ENCODE measurements at regions not wholly inside any gene's neighbourhood (a gene's known extent, or its start where the extent isn't known, plus 50 kb on each side); places are given as distances from the start of the nearest gene placed in this dataset.

DNA sequence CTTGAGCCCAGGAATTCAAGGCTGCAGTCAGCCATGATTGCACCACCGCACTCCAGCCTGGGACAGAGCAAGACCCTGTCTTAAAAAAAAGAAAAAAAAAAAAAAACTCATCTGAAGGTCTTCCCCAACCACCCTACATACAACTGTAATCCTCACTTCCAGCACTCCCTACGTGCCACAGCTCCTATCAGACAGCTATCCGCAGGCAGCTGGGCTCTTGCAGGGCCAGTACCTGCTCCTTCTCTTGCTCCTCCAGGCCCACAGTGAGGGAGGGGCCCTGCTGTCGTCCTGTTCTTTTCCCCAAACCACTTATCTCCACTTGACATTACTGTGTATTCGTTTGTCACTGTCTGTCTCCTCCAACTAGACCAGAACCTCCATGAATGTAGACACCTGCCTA is 156.1 kb upstream of the NECTIN1 start:
- Histone ChIP-seq H3K4me3 (no peak overlapping the region), H4K20me1 (ENCODE audit: insufficient read depth) (no peaks in the 10 kb centered on the region), H2AFZ (no peak overlapping the region), H3K4me1 (replicated peaks; ENCODE audit: insufficient read depth) (no peaks in the 10 kb centered on the region), H3K9me2 (ENCODE audit: insufficient read depth) (no peaks in the 10 kb centered on the region), H3K27ac (no peak overlapping the region), H3K36me3 (ENCODE audit: low read depth) (no peaks in the 10 kb centered on the region), H3K79me2 (ENCODE audit: low read depth) (no peaks in the 10 kb centered on the region), H3K4me2 (no peak overlapping the region), H3K9me3 (ENCODE audit: insufficient read depth, low read depth) (no peaks in the 10 kb centered on the region), H3K27me3 (ENCODE audit: insufficient read depth, low read depth) (peaks cover 74% of the 10 kb centered on the region), H3F3A (ENCODE audit: insufficient read depth, low read depth) (no peaks in the 10 kb centered on the region)
- TF ChIP-seq, protein P1, sequence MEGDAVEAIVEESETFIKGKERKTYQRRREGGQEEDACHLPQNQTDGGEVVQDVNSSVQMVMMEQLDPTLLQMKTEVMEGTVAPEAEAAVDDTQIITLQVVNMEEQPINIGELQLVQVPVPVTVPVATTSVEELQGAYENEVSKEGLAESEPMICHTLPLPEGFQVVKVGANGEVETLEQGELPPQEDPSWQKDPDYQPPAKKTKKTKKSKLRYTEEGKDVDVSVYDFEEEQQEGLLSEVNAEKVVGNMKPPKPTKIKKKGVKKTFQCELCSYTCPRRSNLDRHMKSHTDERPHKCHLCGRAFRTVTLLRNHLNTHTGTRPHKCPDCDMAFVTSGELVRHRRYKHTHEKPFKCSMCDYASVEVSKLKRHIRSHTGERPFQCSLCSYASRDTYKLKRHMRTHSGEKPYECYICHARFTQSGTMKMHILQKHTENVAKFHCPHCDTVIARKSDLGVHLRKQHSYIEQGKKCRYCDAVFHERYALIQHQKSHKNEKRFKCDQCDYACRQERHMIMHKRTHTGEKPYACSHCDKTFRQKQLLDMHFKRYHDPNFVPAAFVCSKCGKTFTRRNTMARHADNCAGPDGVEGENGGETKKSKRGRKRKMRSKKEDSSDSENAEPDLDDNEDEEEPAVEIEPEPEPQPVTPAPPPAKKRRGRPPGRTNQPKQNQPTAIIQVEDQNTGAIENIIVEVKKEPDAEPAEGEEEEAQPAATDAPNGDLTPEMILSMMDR (conservative IDR thresholded peaks at IDR 0.05): no peak
- no peak for TF ChIP-seq EZH2 (IDR thresholded peaks at IDR 0.05; ENCODE audit: low read depth)
- ChIA-PET POLR2A (ENCODE audit: unreplicated experiment) (no interaction called here), CTCF (no interaction called here)
- no TSS peak for BruUV-seq (replicated peaks)
- DNase-seq: no peak
- intact Hi-C loops (cut with micrococcal nuclease; ENCODE audit: unreplicated experiment): no loop called here

DNA sequence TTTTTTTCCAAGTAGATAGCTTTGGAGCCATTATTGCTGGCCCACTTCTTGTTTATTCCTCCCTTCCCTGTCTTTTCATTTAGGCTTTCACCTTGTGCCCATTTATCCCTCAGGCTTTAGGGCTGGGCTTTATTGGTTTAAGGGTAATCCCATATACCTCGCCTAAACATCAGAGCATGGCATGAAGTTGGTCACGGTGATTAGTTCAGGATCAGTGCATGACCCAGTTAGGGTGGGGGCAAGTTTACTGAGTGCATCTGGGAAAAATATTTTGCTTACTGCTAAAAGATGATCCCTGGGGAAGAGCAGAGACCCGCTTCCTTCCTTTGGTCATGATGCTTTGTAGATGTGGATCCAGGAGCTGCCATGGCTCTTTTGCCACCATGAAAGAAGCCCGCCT is 153.3 kb upstream of the NECTIN1 start:
- Histone ChIP-seq H3K9me3 (ENCODE audit: insufficient read depth, low read depth) (no peaks in the 10 kb centered on the region), H3K9me2 (ENCODE audit: insufficient read depth) (no peaks in the 10 kb centered on the region), H3K4me3 (no peak overlapping the region), H4K20me1 (ENCODE audit: insufficient read depth) (no peaks in the 10 kb centered on the region), H3K27ac (no peak overlapping the region), H3K4me2 (no peak overlapping the region), H3K79me2 (ENCODE audit: low read depth) (no peaks in the 10 kb centered on the region), H3F3A (ENCODE audit: insufficient read depth, low read depth) (no peaks in the 10 kb centered on the region), H3K36me3 (ENCODE audit: low read depth) (no peaks in the 10 kb centered on the region), H2AFZ (no peak overlapping the region), H3K27me3 (ENCODE audit: insufficient read depth, low read depth) (peaks cover 70% of the 10 kb centered on the region), H3K4me1 (replicated peaks; ENCODE audit: insufficient read depth) (no peaks in the 10 kb centered on the region)
- no peak for DNase-seq
- TF ChIP-seq, protein P1 (conservative IDR thresholded peaks at IDR 0.05): no peak
- no peak for TF ChIP-seq EZH2 (IDR thresholded peaks at IDR 0.05; ENCODE audit: low read depth)
- BruUV-seq (replicated peaks): no TSS peak
- CTCF ChIA-PET: no interaction called here
- POLR2A ChIA-PET (ENCODE audit: unreplicated experiment): no interaction called here
- intact Hi-C loops (cut with micrococcal nuclease; ENCODE audit: unreplicated experiment): no loop called here

DNA sequence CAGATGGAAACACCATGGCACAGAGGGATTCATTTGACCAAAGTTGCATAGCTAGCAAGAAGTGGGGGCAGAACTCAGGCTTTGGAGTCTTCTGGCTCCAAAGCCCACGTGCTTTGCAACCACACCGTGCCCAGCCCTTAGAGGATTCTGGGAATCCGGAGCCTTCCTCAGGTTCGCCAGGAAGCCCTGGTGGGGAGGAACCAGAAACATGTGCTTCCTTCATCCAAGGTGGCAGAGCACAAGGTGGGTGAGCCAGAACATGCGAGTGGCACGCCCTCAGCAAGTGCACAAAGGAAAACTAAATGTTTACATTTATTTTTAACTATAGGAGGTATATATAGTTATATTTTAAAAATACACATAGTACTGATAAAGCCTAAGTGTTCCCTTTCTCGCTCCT is 151.9 kb upstream of the NECTIN1 start:
- no peak overlapping the region for H3K27ac ChIP-seq
- H3K36me3 ChIP-seq (ENCODE audit: low read depth): no peaks in the 10 kb centered on the region
- H3K27me3 ChIP-seq (ENCODE audit: insufficient read depth, low read depth): peaks cover 81% of the 10 kb centered on the region
- no peaks in the 10 kb centered on the region for H3K4me1 ChIP-seq (replicated peaks; ENCODE audit: insufficient read depth)
- ChIA-PET POLR2A (ENCODE audit: unreplicated experiment) (no interaction called here), CTCF (no interaction called here)
- no peak overlapping the region for H3K4me2 ChIP-seq
- H2AFZ ChIP-seq: no peak overlapping the region
- TF ChIP-seq, protein P1 (conservative IDR thresholded peaks at IDR 0.05): no peak
- TF ChIP-seq EZH2 (IDR thresholded peaks at IDR 0.05; ENCODE audit: low read depth): no peak
- no TSS peak for BruUV-seq (replicated peaks)
- no peaks in the 10 kb centered on the region for H3K79me2 ChIP-seq (ENCODE audit: low read depth)
- no peaks in the 10 kb centered on the region for H3K9me2 ChIP-seq (ENCODE audit: insufficient read depth)
- no peaks in the 10 kb centered on the region for H3F3A ChIP-seq (ENCODE audit: insufficient read depth, low read depth)
- H3K4me3 ChIP-seq: no peak overlapping the region
- no peaks in the 10 kb centered on the region for H4K20me1 ChIP-seq (ENCODE audit: insufficient read depth)
- DNase-seq: no peak
- intact Hi-C loops (cut with micrococcal nuclease; ENCODE audit: unreplicated experiment): no loop called here
- no peaks in the 10 kb centered on the region for H3K9me3 ChIP-seq (ENCODE audit: insufficient read depth, low read depth)
